ENCODE measurements at regions not wholly inside any gene's neighbourhood (a gene's known extent, or its start where the extent isn't known, plus 50 kb on each side); places are given as distances from the start of the nearest gene placed in this dataset.

- H3K27me3 ChIP-seq (ENCODE audit: control insufficient read depth in 4 of 4, insufficient read depth in 4 of 4, low read length in 3 of 4), result no peaks in the 10 kb centered on the region
- H3K36me3 ChIP-seq (ENCODE audit: control insufficient read depth in 4 of 4, insufficient read depth in 3 of 4, low read depth in 1 of 4, low read length in 3 of 4), result no peaks in the 10 kb centered on the region
- DNase-seq (ENCODE audit: low spot score), result no peak
- no peaks in the 10 kb centered on the region for H3K4me1 ChIP-seq (ENCODE audit: control insufficient read depth in 4 of 4, insufficient read depth in 4 of 4, low read length in 3 of 4)
- H3K4me3 ChIP-seq (ENCODE audit: low read depth in 1 of 3, low read length in 3 of 3), result no peak overlapping the region
- H3K9me3 ChIP-seq (ENCODE audit: control insufficient read depth in 4 of 4, low read length in 3 of 4), result no peaks in the 10 kb centered on the region
- no peak overlapping the region for H3K9ac ChIP-seq (ENCODE audit: low read depth in 1 of 2, low read length in 2 of 2)
- no peak for TF ChIP-seq ZBTB33 (IDR thresholded peaks at IDR 0.05)
- no peak for TF ChIP-seq EGR1 (IDR thresholded peaks at IDR 0.05; ENCODE audit: low read depth in 2 of 2)
- TF ChIP-seq REST (IDR thresholded peaks at IDR 0.05), result no peak
- TF ChIP-seq CTCF (IDR thresholded peaks at IDR 0.05; ENCODE audit: low read depth, low read length, missing input control), result no peak
- no peak for TF ChIP-seq SP1 (IDR thresholded peaks at IDR 0.05)
- no peak for TF ChIP-seq FOXA2 (IDR thresholded peaks at IDR 0.05)
- no peak for TF ChIP-seq TAF1 (conservative IDR thresholded peaks at IDR 0.05)
- H3K27ac ChIP-seq (ENCODE audit: low read depth in 1 of 2, low read length in 2 of 2), result no peak overlapping the region
These were observed 128.4 kb upstream of the SMIM30 start for GRCh38 chr7:113246738-113247137.

GRCh38 chr7:113232885-113233284 lies 114.5 kb upstream of the SMIM30 start:
- no peak for DNase-seq (ENCODE audit: low spot score)
- Histone ChIP-seq H3K27me3 (ENCODE audit: control insufficient read depth in 4 of 4, insufficient read depth in 4 of 4, low read length in 3 of 4) (no peaks in the 10 kb centered on the region), H3K9me3 (ENCODE audit: control insufficient read depth in 4 of 4, low read length in 3 of 4) (peaks cover 0 to 2% (median under 1%) of the 10 kb centered on the region in 4 donors), H3K27ac (ENCODE audit: low read depth in 1 of 2, low read length in 2 of 2) (no peak overlapping the region), H3K4me3 (ENCODE audit: low read depth in 1 of 3, low read length in 3 of 3) (no peak overlapping the region), H3K36me3 (ENCODE audit: control insufficient read depth in 4 of 4, insufficient read depth in 3 of 4, low read depth in 1 of 4, low read length in 3 of 4) (no peaks in the 10 kb centered on the region), H3K9ac (ENCODE audit: low read depth in 1 of 2, low read length in 2 of 2) (no peak overlapping the region), H3K4me1 (ENCODE audit: control insufficient read depth in 4 of 4, insufficient read depth in 4 of 4, low read length in 3 of 4) (no peaks in the 10 kb centered on the region)
- WGBS, result 86% methylated on average over 2 of the region's 2 CpGs
- TF ChIP-seq RAD21 (IDR thresholded peaks at IDR 0.05), result no peak
- TF ChIP-seq RXRA (IDR thresholded peaks at IDR 0.05), result no peak
- no peak for TF ChIP-seq CTCF (IDR thresholded peaks at IDR 0.05; ENCODE audit: low read depth, low read length, missing input control)
- no peak for TF ChIP-seq HNF4G (IDR thresholded peaks at IDR 0.05)
- no peak for TF ChIP-seq YY1 (IDR thresholded peaks at IDR 0.05)
- no peak for TF ChIP-seq NR2F2 (IDR thresholded peaks at IDR 0.05)
- TF ChIP-seq TAF1 (conservative IDR thresholded peaks at IDR 0.05), result no peak
- TF ChIP-seq EGR1 (IDR thresholded peaks at IDR 0.05; ENCODE audit: low read depth in 2 of 2), result no peak
- no peak for TF ChIP-seq JUND (IDR thresholded peaks at IDR 0.05)
- no peak for TF ChIP-seq ATF3 (IDR thresholded peaks at IDR 0.05)
- TF ChIP-seq REST (IDR thresholded peaks at IDR 0.05), result no peak
- TF ChIP-seq MAX (IDR thresholded peaks at IDR 0.05), result no peak
- TF ChIP-seq SP1 (IDR thresholded peaks at IDR 0.05), result no peak
- TF ChIP-seq GABPA (IDR thresholded peaks at IDR 0.05 in 1 of 2, conservative IDR thresholded peaks at IDR 0.05 in 1 of 2), result no peak
- no peak for TF ChIP-seq FOXA2 (IDR thresholded peaks at IDR 0.05)
- TF ChIP-seq HNF4A (conservative IDR thresholded peaks at IDR 0.05), result no peak

All from liver (tissue), 8 donors.